ACC112 (cell line): ENCODE measurements at regions not wholly inside any gene's neighbourhood (a gene's known extent, or its start where the extent isn't known, plus 50 kb on each side); places are given as distances from the start of the nearest gene placed in this dataset.

Experiments
- H2AFZ ChIP-seq: fragments of 200-600 bp; sonication (generic); one replicate; pipeline ENCODE4 v1.6.0; 2017; ENCODE audit warnings: antibody characterized with exemption, low read length; ENCODE audit not compliant: unreplicated experiment
- H3K27ac ChIP-seq: fragments of 200-600 bp; sonication (generic); 2 replicates; pipeline ENCODE4 v1.5.1; 2014; ENCODE audit warnings: low read depth, mild to moderate bottlenecking, antibody characterized with exemption, low read length, moderate library complexity
- H3K27me3 ChIP-seq: fragments of 200-600 bp; sonication (generic); 2 replicates; pipeline ENCODE4 v1.6.1; 2014; ENCODE audit warnings: mild to moderate bottlenecking, antibody characterized with exemption, low read length, moderate library complexity, mixed read lengths; ENCODE audit not compliant: insufficient read depth
- H3K36me3 ChIP-seq: fragments of 200-600 bp; sonication (generic); 2 replicates; pipeline ENCODE4 v1.6.1; 2016; ENCODE audit warnings: mild to moderate bottlenecking, antibody characterized with exemption, low read length, moderate library complexity, mixed read lengths; ENCODE audit not compliant: insufficient read depth
- H3K4me1 ChIP-seq: fragments of 200-600 bp; sonication (generic); one replicate; pipeline ENCODE4 v1.6.1; 2016; ENCODE audit warnings: low read length, mixed read lengths; ENCODE audit not compliant: insufficient read depth, unreplicated experiment, control insufficient read depth
- H3K4me3 ChIP-seq: fragments of 200-600 bp; sonication (generic); 2 replicates; pipeline ENCODE4 v1.5.1; 2014; ENCODE audit warnings: mild to moderate bottlenecking, low read depth, low read length
- H3K79me2 ChIP-seq: fragments of 200-600 bp; sonication (generic); one replicate; pipeline ENCODE4 v1.6.0; 2016; ENCODE audit warnings: low read length; ENCODE audit not compliant: control insufficient read depth, unreplicated experiment, insufficient read depth

GRCh38 chr12:64965920-64966319, 141.5 kb downstream of the TBC1D30 start:
- no peak overlapping the region for H3K27ac ChIP-seq
- H3K4me1 ChIP-seq, result peaks cover 10% of the 10 kb centered on the region
- H3K36me3 ChIP-seq, result no peaks in the 10 kb centered on the region
- peaks cover 34% of the 10 kb centered on the region for H3K27me3 ChIP-seq
- no peak overlapping the region for H2AFZ ChIP-seq
- no peaks in the 10 kb centered on the region for H3K79me2 ChIP-seq
- H3K4me3 ChIP-seq, result no peak overlapping the region

- Histone ChIP-seq H3K27ac (peak overlapping the region; percentile 48), H3K4me3 (no peak overlapping the region), H3K27me3 (peaks cover 27% of the 10 kb centered on the region; the same call in 1 of the 2 replicates), H3K36me3 (no peaks in the 10 kb centered on the region), H3K79me2 (no peaks in the 10 kb centered on the region), H3K4me1 (peaks cover 10% of the 10 kb centered on the region), H2AFZ (peak overlapping the region; percentile 87)
Observed at GRCh38 chr12:64968989-64969819, 144.8 kb downstream of the TBC1D30 start.

GRCh38 chr12:64976131-64976530, 145.0 kb downstream of the WIF1 start:
- H3K4me1 ChIP-seq, result no peaks in the 10 kb centered on the region
- H3K27me3 ChIP-seq, result peaks cover 40% of the 10 kb centered on the region
- H3K36me3 ChIP-seq, result no peaks in the 10 kb centered on the region
- no peak overlapping the region for H3K27ac ChIP-seq
- H3K79me2 ChIP-seq, result no peaks in the 10 kb centered on the region
- no peak overlapping the region for H3K4me3 ChIP-seq
- no peak overlapping the region for H2AFZ ChIP-seq

GRCh38 chr12:64983771-64984278, 137.3 kb downstream of the WIF1 start:
- no peaks in the 10 kb centered on the region for H3K36me3 ChIP-seq
- H2AFZ ChIP-seq, result no peak overlapping the region
- H3K4me3 ChIP-seq, result no peak overlapping the region
- H3K27ac ChIP-seq, result no peak overlapping the region
- H3K4me1 ChIP-seq, result no peaks in the 10 kb centered on the region
- H3K27me3 ChIP-seq, result peaks cover 52% of the 10 kb centered on the region
- H3K79me2 ChIP-seq, result no peaks in the 10 kb centered on the region

GRCh38 chr12:64991121-64991611, 129.9 kb downstream of the WIF1 start:
- no peaks in the 10 kb centered on the region for H3K79me2 ChIP-seq
- no peak overlapping the region for H3K4me3 ChIP-seq
- H3K36me3 ChIP-seq, result no peaks in the 10 kb centered on the region
- H3K4me1 ChIP-seq, result no peaks in the 10 kb centered on the region
- peaks cover 87% of the 10 kb centered on the region for H3K27me3 ChIP-seq
- no peak overlapping the region for H3K27ac ChIP-seq
- H2AFZ ChIP-seq, result no peak overlapping the region

GRCh38 chr12:64992116-64992515, 129.0 kb downstream of the WIF1 start:
- H3K27ac ChIP-seq, result no peak overlapping the region
- no peaks in the 10 kb centered on the region for H3K36me3 ChIP-seq
- no peak overlapping the region for H2AFZ ChIP-seq
- H3K4me1 ChIP-seq, result no peaks in the 10 kb centered on the region
- no peak overlapping the region for H3K4me3 ChIP-seq
- no peaks in the 10 kb centered on the region for H3K79me2 ChIP-seq
- H3K27me3 ChIP-seq, result peaks cover 85% of the 10 kb centered on the region

- H3K27ac ChIP-seq, result no peak overlapping the region
- no peak overlapping the region for H2AFZ ChIP-seq
- H3K36me3 ChIP-seq, result no peaks in the 10 kb centered on the region
- peaks cover 85% of the 10 kb centered on the region for H3K27me3 ChIP-seq
- H3K4me1 ChIP-seq, result no peaks in the 10 kb centered on the region
- H3K79me2 ChIP-seq, result no peaks in the 10 kb centered on the region
- H3K4me3 ChIP-seq, result no peak overlapping the region
Observed at GRCh38 chr12:64992641-64993040, 128.5 kb downstream of the WIF1 start.

GRCh38 chr12:64993461-64993860, 127.6 kb downstream of the WIF1 start:
- Histone ChIP-seq H3K4me3 (no peak overlapping the region), H3K27ac (no peak overlapping the region), H3K27me3 (peaks cover 87% of the 10 kb centered on the region), H3K4me1 (no peaks in the 10 kb centered on the region), H2AFZ (no peak overlapping the region), H3K36me3 (no peaks in the 10 kb centered on the region), H3K79me2 (no peaks in the 10 kb centered on the region)

- H3K27me3 ChIP-seq, result peaks cover 84% of the 10 kb centered on the region
- H3K27ac ChIP-seq, result no peak overlapping the region
- no peak overlapping the region for H2AFZ ChIP-seq
- no peaks in the 10 kb centered on the region for H3K79me2 ChIP-seq
- H3K4me1 ChIP-seq, result no peaks in the 10 kb centered on the region
- no peak overlapping the region for H3K4me3 ChIP-seq
- no peaks in the 10 kb centered on the region for H3K36me3 ChIP-seq
Observed at GRCh38 chr12:64995816-64996215, 125.3 kb downstream of the WIF1 start.

- Histone ChIP-seq H2AFZ (no peak overlapping the region), H3K79me2 (no peaks in the 10 kb centered on the region), H3K27me3 (peaks cover 84% of the 10 kb centered on the region), H3K27ac (no peak overlapping the region), H3K4me1 (no peaks in the 10 kb centered on the region), H3K36me3 (no peaks in the 10 kb centered on the region), H3K4me3 (no peak overlapping the region)
Observed at GRCh38 chr12:64997858-64998257, 123.2 kb downstream of the WIF1 start.
